Superior temporal gyrus (tissue), 1 donor: ENCODE measurements at regions not wholly inside any gene's neighbourhood (a gene's known extent, or its start where the extent isn't known, plus 50 kb on each side); places are given as distances from the start of the nearest gene placed in this dataset.

Source experiments
- DNase-seq: peaks from one replicate; pipeline ENCODE4 v3.0.0-alpha.2; 2016; ENCODE audit errors: extremely low spot score

DNA sequence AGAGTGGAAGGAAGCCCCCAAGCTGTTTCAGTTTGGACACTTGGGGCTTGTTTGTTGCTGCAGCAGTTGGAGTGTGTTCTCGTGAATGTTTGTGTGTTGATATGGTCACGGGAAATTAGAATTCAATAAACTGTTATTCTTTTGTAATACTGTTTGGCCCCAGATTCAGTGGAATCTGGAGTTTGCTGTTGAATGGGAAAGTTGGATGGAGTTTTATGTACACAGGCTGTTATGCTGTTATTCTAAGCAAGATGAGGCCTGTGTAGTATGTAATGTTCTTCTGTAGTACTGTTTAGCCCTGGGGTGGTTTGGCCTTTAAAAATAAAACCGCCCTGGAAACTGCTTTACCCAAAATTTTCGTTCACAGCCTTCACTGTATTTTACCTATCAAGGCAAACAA lies 810.4 kb upstream of the HS6ST1 start:
- no peak for DNase-seq

DNA sequence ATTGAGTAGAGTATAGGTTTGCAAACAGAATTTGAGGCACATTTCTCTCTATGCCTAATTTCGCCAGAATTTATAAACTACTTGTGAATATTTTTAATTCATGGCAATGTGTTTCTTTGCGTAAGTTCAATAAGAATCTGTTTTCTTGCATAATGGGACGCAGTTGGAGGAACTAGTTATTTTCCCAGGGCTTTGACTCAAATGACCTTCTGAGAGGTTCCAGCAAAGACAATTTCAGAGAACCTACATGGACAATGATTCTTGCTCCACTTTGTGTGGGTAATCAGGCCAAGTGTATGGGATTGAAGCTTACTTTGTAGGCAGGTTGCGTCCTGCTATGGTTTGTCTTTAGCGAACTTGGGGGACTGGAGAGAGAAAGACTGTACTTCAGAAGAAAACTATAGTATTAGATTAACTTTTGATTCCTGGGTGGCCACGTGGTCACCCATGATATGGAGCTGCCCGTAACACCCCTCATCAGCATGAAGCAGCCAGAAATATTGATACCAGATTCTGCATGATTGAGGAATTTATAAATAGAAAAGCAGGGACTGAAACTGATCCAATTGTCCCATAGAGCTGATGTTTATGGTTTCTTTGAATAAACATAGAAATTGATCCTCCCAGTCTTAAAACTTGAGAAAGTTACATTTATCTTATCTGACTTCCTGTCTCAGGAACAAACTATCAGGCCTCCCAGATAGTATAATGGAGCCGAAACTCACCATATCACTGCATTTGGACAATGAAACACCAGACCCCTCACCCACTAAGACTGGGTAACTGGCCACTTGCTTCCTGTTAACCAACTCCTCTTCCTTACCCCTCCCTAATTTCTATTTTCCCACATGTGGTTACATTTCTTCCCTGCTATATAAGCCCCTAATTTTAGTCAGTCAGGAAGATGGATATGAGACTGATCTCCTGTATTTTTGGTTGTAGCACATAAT lies 815.3 kb upstream of the HS6ST1 start:
- DNase-seq: no peak

DNA sequence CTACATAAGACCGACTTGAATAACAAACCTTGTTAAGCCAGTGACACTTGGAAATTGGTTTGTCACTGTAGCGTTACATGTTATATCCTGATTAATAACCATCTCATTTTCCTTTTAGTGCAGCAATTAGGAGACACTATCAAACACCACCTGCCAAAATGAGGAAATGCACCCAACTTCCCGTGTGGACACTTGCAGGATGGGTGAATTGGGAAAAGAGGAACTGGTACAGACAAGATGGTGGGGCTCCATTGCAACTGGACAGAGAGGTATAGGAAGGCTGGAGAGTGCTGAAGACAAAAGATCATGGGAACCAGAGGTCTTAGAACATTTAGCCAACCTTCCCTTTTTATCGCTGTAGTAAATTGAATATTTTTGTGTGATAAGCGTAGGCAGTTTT lies 816.3 kb upstream of the HS6ST1 start:
- DNase-seq: no peak

DNA sequence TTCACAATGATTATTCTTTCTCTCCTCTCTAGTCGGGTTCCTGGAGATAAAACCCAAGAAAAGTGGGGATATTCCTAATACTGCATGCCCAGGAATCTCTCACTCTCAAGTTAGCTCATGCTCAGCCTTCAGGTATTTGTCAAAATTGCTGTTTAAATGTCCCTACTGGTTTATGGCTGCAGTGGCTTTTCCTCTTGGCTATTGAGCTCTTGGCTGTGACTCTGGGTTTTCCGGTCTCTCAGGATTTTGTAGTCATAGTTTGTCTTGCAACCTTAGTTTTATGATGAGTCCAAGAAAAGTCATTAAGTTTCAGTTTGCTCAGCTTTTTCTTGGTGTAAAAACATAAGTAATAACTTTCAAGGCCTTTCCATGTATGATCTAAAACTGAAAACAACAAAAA lies 820.7 kb upstream of the HS6ST1 start:
- no peak for DNase-seq

DNA sequence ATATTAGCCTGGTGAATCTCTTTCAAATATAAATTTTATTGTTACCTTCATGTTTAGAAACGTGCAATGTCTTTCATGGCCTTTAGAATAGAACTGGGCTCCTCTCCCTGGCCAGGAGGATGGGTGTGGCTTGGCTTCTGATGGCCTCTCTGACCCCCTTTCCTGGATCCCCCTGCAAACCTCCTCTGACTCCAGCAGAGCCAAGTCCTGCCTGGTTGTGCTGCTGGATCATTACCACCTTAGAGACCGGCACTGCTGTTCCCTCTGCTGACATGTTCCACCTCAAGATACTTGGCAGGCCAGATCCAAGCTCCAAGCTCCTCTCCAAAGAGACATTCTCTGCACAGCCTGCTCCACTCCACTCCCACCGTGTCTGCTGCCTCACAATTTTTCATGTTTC lies 823.8 kb upstream of the HS6ST1 start:
- DNase-seq: no peak

DNA sequence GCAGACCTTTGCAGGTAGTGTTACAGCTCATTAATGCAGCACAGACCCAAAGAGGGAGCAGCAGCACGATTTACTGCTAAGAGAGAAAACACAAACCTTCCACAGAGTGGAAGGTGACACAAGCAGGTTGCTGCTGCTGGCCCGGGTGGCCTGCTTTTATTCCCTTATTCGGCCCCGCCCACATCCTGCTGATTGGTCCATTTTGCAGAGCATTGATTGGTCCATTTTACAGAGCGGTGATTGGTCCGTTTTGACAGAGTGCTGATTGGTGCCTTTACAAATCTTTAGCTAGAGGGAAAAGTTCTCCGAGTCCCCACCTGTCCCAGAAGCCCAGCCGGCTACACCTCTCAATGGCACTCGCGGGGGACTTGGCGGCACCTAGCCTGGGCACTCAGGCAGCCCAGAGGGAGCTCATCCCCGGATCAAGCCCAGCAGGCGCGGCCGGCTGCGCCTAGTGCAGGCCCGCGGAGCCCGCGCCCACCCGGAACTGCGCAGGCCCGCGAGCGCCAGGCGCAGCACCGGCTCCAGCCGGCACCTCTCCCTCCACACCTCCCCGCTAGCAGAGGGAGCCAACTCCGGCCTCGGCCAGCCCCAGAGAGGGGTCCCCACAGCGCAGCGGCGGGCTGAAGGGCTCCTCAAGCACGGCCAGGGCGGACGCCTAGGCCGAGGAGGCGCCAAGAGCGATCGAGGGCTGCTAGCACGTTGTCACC lies 825.6 kb upstream of the HS6ST1 start:
- DNase-seq: no peak

DNA sequence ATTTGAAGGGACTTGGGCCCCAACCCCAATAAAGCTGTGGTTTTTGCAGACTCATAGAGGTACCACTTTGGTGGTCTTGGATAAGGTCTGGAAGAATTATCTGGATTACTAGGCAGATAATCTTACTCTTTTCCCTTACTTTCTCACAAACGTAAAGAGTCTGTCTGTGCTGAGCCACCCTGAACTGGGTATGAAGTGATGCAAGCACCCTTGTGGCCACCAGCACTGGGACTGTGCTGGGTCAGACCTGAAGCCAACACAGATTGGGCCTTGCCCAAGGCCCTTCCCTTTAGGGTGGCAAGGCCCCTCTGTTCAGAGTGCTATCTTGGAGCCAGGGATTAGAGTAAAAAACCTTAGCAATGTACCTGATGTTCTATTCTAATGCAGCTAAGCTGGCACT lies 827.0 kb upstream of the RAB6C start:
- no peak for DNase-seq

DNA sequence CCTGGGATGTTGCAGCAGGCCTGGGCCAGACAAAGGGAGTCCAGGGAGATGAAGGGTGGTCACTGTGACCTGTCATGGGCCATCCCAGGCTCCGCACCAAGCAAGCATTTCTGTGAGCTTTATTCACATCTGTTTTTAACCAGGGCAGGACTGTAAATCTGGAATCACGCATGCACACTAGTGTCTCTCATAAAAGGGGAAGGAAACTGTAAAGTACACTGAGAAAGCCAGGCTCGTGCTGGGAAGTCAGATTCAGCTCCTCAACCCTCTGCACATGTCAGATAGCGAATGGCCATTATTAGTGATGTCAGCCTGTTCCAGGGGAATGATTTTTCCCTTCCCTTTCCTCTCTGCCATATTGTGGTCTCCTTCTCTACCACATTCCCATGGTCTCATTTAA lies 818.6 kb upstream of the RAB6C start:
- no peak for DNase-seq

DNA sequence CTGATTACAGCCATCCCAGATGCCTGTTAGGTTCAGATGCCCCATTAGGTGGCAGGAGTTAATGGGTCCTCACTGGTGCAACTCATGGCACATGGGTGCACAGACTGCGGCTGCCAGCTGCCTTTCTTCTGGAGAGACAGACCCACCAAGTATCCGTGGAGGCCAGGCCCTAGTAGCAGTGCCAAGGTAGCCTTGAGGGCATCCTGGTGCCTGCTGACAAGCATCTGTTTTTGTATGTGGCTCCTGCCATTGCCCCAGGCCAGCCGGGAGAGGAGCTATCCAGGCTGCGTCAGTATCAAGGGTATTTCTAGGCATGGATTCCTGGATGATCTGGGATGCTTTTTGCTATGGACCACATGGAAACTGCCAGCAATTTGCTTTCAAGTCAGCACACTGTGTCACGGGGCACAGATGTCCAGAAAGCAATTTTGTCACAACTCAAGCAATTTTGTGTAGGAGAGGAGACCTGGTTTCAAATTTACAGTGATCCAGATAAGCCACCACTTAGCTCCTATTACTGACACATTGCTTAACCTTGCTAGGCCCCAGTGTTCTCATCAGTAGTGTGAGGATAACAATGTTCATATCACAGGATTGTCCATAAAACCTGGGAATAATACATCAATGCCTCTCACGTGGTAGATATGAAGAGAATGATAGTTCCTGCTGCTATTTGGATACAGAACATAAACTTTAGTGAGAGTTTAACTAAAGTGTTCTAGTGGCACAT lies 815.1 kb upstream of the RAB6C start:
- no peak for DNase-seq

DNA sequence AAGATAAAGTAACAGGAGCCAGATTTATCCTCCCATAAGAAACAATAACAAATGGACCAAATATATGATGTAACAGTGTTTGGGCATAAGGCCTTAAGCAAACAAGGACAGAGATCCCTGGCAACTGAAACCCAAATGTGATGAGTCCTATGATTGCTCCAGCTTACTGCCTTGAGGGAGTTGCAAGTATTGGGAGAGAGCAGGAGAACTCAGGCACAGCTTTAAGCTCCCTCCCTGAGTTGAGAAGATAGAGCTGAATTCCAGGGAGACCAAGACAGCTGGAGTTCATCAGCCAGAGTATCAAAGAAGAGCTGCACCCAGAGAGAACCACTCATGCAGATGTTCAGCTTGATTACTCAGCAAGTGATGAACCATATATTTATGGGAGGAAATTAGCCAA lies 814.5 kb upstream of the RAB6C start:
- no peak for DNase-seq

DNA sequence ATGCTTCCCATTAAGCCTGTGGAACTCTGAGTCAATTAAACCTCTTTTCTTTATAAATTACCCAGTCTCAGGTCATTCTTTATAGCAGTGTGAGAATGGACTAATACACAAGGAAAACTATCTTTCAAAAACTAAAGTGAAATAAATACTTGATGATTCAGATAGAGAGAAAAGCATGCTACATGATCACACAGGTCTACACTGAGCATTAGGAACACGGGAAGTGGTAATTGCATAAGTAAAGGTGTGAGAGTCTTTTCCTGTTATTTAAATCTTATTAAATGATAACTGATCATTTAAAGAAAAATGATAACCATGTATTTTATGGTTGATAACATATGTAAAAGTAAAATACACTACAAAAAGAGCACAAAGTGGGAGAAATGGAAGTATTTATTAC lies 812.0 kb upstream of the RAB6C start:
- DNase-seq: no peak

DNA sequence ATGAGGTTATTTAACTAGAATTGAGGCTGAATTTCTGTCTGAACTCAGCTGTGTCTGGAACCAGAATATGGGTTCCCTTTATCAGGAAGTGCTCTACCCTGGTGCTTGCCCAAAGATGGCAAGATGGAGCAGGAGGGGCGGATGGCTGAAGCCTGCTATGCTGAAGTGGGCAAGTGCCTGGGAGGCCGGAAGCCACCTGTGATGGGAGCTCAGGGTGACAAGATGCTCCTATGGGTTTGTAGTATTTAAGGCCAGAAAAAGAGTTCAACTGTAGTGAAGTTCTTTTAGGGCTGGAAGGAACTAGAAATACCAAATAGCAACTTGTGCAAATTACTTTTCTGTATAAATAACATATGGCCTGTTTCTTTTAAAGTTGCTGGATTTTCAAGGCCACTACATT lies 808.9 kb upstream of the RAB6C start:
- DNase-seq: no peak

DNA sequence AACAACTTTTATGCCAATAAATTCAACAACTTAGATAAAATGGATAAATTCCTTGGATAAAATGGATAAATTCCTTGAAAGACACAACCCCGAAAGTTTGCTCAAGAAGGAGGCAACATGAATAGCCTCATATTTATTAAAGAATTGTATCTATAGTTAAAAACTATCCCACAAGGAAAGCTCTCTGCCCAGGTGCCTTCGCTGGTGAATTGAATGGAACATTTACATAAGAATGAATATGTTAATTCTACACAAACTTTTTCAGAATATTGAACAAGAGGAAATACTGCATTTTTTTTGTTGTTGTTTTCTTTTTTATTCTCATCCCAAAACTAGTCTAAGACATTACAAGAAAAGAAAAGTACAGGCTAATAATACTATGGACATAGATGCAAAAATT lies 805.3 kb upstream of the RAB6C start:
- no peak for DNase-seq

DNA sequence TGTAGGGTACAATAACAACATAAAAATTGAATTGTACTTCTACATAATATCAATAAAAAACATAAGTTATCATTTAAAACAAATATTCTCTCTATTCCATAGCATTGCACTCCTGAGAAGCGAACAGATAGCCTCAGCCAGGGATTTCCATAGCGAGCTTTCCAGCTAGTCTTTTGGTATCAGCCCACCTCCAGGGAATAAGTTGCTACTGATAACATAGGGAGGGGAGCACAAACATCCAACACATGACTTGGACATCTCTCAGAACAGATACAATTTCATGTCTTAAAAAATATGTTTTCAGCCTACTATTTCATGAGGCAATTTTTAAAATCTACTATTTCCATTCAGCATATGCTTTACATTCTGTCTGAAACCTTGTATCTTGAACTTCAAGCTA lies 804.4 kb upstream of the RAB6C start:
- DNase-seq: no peak

DNA sequence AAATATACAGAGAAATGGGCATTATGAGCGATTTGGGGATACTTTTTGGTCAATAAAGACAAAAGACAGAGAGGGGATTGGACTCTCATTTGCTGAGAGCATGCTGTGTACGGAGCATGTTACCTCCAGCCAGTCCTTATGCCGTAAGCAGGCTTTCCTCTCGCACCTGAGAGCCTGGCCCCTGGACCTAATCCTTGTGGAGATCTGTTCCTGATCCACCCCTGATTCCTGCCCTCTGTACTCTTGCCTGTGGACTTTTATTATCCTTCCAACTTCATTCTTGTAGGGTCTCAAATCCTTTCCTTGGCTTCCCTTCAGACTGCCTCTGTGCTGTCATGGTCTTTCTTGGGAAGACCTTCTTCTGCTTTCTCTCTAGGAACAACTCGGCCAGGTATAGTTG lies 803.1 kb upstream of the RAB6C start:
- DNase-seq: no peak

DNA sequence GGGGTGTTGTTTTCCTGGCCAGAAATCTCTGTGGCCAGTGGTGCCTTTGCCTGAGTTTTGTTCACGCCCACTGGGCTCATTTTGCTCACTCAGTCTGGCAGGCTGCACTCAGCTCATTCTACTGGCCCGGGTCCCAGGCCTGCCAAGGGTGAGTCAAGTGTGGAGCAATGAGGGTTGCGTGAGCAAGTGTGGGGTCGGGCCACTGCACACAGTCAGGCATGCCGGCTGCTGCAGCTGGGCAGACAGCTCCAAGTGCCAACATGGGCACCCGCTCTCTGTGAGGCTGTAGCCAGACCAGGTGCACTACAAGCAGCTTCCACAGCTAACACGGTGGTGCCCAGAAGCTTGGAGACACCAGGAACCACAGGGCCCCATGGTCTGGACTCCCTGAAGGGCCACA lies 801.1 kb upstream of the RAB6C start:
- no peak for DNase-seq

DNA sequence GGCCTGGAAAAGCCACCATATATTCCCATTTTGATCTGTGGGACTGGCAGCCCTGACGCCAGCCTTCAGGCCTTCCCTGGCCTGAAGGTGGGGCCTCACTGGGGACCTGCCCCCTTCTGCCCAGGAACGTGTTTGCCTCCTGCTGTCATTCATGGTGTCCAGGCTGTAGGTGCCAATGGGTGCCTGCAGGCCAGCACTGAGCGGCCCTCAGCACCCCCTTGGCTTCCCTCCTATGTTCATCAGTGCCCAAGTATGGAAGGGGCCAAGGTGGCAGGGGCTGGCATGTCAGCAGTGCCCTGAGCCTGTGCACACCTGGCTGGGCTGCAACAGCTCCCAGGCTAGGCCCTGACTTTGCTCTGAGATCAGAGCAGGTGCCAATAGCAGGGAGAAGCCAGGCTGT lies 800.3 kb upstream of the RAB6C start:
- DNase-seq: no peak

DNA sequence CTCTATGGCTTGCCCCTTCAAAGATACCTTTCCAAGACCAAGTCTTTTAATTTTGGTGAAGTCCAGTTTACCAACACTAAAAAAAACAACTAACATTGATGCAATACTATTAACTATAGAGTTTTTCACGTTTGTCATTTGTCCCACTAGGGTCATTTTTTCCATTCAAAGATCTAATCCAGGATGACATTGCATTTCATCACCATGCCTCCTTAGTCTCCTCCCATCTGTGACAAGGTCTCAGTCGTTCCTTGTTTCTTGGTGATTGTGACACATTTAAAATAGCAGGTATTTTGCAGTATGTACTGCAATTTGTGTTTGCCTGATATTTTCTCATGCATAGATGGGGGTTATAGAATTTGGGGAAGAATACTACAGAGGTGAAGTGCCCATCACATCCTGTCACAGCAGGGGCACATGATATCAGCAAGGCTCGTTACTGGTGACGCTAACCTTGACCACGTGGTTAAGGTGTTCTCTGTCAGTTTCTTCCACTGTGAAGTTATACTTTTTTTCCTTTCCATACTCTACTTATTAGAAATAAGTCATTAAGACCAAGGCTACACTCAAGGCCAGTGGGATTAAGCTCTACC lies 799.2 kb upstream of the RAB6C start:
- DNase-seq: no peak

DNA sequence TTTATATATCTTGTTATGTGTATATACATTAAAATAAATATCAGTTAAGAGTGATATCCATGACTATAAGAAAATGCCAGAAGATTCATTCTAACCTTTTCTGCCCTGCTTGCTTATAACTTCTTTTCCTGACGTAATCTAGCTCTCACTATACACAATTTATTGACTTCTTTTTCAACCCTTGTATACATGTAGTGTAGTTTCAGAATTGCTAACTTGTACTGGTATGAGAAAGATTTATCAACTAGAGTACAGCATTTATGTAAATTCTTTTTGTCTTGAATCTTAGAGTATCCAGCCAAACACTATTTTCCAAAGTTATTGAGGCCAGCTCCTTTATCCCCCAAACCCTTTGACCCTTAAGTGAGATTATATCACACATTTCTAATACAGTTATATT lies 798.0 kb upstream of the RAB6C start:
- no peak for DNase-seq

DNA sequence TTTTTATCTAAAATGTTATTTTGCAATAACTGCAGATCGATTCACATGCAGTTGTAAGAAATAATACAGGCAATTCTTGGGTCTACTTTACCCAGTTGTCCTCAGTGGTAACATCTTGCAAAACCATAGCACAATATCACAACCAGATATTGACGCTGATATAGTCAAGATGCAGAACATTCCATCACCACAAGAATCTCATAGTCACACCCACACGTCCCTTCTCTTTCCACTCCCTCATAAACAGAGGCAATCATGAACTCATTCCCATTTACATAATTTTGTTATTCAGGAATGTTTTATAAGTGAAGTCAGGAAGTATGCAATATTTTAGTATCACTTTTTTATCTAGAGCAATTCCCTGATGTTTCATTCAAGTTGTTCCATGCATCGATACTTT lies 797.5 kb upstream of the RAB6C start:
- no peak for DNase-seq

DNA sequence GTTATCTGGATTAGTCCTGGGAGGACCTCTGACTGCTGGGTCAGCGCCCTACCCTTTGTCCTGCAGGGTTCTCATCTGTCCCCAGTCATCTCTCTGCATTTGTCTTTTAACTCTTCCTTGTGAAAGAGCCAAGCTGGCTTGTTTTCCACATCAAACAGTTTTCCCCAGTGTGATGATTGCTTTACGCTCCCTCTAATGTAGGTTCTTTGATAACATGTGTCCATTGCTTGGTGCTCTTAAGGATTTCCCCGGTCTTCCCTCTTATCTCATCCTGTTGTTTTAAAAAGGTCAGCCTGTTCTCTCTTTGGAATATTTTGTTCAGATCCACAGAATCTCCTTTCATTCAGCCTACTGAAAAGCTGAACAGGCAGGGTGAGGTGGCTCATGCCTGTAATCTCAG lies 792.1 kb upstream of the RAB6C start:
- no peak for DNase-seq

DNA sequence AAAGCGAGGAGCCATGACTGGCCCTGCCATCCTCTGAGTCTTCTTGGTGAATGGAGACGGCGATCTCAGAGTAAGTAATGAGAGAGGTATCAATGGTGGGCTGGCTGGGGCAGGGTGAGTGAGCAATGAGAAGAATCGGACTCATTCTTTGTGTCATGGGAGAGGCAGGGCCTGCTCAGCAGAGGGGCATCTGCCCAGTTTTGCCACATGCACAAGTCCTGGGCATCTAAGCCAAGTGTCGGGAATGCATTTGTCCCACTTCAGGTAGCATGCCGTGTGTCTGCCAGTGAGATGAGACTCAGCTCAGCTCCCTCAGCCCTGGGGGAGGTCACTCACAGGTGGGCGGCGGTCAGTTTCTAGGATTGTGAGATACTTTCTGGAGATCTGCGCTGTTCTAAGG lies 791.0 kb upstream of the RAB6C start:
- DNase-seq: no peak
